ENCODE measurements at regions not wholly inside any gene's neighbourhood (a gene's known extent, or its start where the extent isn't known, plus 50 kb on each side); places are given as distances from the start of the nearest gene placed in this dataset.

GRCh38 chr7:437329-438251 lies 82.1 kb downstream of the PDGFA start:
- no peak for TF ChIP-seq CTCF (IDR thresholded peaks at IDR 0.05)
- TF ChIP-seq POLR2AphosphoS5 (IDR thresholded peaks at IDR 0.05): no peak
- no peak for TF ChIP-seq POLR2A (IDR thresholded peaks at IDR 0.05)

Data from prostate gland (tissue), 2 donors.